H1 (cell line): ENCODE measurements at regions not wholly inside any gene's neighbourhood (a gene's known extent, or its start where the extent isn't known, plus 50 kb on each side); places are given as distances from the start of the nearest gene placed in this dataset.

Experiments used
- BACH1 ChIP-seq: IDR thresholded peaks from 2 replicates; pipeline ENCODE4 v1.6.1; 2012; ENCODE audit warnings: low read length, improper control_type of control experiment
- JUND ChIP-seq: IDR thresholded peaks from 2 replicates; pipeline ENCODE4 v1.6.1; 2011; ENCODE audit warnings: mild to moderate bottlenecking, improper control_type of control experiment, low read length
- MAFK ChIP-seq: IDR thresholded peaks from 2 replicates; pipeline ENCODE4 v1.6.1; 2012; ENCODE audit warnings: low read depth, mild to moderate bottlenecking, improper control_type of control experiment, low read length
- NRF1 ChIP-seq: IDR thresholded peaks from 2 replicates; pipeline ENCODE4 v1.6.1; 2011; ENCODE audit warnings: mild to moderate bottlenecking, low read depth, low read length, improper control_type of control experiment
- PHF8 ChIP-seq: fragments of 200-600 bp; sonication (generic); conservative IDR thresholded peaks from 2 replicates; pipeline ENCODE4 v1.7.1; 2012; ENCODE audit warnings: low read depth, mild to moderate bottlenecking, inconsistent platforms, low read length, moderate library complexity
- SAP30 ChIP-seq: fragments of 300-600 bp; sonication (generic); IDR thresholded peaks from 2 replicates; pipeline ENCODE4 v1.7.1; 2012; ENCODE audit warnings: low read length, moderate library complexity, mild to moderate bottlenecking, inconsistent platforms; ENCODE audit not compliant: insufficient read depth, insufficient replicate concordance
- SIRT6 ChIP-seq: IDR thresholded peaks from one replicate; pipeline ENCODE4 v1.7.1; 2012; ENCODE audit warnings: low read length, inconsistent platforms
- TCF12 ChIP-seq: IDR thresholded peaks from 2 replicates; pipeline ENCODE4 v1.6.1; 2011; ENCODE audit warnings: low read depth, mild to moderate bottlenecking, low read length
- TF ChIP-seq, protein P1 (sequence below): fragments of 300-600 bp; sonication (generic); IDR thresholded peaks from 2 replicates; pipeline ENCODE4 v1.7.1; 2012; ENCODE audit warnings: low read length, moderate library complexity, mild to moderate bottlenecking, inconsistent platforms; ENCODE audit not compliant: insufficient replicate concordance
- TF ChIP-seq, protein P2 (sequence below), 3 experiments: IDR thresholded peaks; 1 replicate in 2 of 3; 2 replicates in 1 of 3; pipeline versions ENCODE4 v1.5.1 to v1.6.1; 2011; ENCODE audit warnings: low read length in 3 of 3, mild to moderate bottlenecking in 3 of 3, inconsistent platforms in 2 of 3, low read depth in 1 of 3, moderate library complexity in 1 of 3; ENCODE audit not compliant: insufficient read depth in 1 of 3; ENCODE audit errors: control extremely low read depth in 1 of 3

DNA sequence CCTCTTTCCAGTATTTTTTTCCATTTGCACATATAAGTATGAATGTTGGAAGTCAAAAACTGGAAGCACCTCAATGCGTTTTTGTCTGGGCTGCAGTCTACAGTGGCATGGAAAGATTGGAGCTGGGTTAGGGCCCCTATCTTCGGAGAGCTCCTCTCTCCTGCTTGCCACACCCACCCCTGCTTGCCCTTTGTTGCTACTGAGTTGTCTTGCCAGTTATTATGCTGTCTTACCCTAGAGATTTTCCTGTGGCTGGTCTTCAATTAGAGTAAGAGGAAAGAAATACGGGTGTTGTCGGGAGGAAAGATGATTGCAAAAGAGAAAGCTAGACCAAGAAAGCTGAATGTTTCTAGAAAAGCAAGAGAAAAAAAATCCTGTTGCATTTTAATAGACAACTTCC lies 228.9 kb upstream of the CELF2 start (continued):
- TF ChIP-seq, protein P1, sequence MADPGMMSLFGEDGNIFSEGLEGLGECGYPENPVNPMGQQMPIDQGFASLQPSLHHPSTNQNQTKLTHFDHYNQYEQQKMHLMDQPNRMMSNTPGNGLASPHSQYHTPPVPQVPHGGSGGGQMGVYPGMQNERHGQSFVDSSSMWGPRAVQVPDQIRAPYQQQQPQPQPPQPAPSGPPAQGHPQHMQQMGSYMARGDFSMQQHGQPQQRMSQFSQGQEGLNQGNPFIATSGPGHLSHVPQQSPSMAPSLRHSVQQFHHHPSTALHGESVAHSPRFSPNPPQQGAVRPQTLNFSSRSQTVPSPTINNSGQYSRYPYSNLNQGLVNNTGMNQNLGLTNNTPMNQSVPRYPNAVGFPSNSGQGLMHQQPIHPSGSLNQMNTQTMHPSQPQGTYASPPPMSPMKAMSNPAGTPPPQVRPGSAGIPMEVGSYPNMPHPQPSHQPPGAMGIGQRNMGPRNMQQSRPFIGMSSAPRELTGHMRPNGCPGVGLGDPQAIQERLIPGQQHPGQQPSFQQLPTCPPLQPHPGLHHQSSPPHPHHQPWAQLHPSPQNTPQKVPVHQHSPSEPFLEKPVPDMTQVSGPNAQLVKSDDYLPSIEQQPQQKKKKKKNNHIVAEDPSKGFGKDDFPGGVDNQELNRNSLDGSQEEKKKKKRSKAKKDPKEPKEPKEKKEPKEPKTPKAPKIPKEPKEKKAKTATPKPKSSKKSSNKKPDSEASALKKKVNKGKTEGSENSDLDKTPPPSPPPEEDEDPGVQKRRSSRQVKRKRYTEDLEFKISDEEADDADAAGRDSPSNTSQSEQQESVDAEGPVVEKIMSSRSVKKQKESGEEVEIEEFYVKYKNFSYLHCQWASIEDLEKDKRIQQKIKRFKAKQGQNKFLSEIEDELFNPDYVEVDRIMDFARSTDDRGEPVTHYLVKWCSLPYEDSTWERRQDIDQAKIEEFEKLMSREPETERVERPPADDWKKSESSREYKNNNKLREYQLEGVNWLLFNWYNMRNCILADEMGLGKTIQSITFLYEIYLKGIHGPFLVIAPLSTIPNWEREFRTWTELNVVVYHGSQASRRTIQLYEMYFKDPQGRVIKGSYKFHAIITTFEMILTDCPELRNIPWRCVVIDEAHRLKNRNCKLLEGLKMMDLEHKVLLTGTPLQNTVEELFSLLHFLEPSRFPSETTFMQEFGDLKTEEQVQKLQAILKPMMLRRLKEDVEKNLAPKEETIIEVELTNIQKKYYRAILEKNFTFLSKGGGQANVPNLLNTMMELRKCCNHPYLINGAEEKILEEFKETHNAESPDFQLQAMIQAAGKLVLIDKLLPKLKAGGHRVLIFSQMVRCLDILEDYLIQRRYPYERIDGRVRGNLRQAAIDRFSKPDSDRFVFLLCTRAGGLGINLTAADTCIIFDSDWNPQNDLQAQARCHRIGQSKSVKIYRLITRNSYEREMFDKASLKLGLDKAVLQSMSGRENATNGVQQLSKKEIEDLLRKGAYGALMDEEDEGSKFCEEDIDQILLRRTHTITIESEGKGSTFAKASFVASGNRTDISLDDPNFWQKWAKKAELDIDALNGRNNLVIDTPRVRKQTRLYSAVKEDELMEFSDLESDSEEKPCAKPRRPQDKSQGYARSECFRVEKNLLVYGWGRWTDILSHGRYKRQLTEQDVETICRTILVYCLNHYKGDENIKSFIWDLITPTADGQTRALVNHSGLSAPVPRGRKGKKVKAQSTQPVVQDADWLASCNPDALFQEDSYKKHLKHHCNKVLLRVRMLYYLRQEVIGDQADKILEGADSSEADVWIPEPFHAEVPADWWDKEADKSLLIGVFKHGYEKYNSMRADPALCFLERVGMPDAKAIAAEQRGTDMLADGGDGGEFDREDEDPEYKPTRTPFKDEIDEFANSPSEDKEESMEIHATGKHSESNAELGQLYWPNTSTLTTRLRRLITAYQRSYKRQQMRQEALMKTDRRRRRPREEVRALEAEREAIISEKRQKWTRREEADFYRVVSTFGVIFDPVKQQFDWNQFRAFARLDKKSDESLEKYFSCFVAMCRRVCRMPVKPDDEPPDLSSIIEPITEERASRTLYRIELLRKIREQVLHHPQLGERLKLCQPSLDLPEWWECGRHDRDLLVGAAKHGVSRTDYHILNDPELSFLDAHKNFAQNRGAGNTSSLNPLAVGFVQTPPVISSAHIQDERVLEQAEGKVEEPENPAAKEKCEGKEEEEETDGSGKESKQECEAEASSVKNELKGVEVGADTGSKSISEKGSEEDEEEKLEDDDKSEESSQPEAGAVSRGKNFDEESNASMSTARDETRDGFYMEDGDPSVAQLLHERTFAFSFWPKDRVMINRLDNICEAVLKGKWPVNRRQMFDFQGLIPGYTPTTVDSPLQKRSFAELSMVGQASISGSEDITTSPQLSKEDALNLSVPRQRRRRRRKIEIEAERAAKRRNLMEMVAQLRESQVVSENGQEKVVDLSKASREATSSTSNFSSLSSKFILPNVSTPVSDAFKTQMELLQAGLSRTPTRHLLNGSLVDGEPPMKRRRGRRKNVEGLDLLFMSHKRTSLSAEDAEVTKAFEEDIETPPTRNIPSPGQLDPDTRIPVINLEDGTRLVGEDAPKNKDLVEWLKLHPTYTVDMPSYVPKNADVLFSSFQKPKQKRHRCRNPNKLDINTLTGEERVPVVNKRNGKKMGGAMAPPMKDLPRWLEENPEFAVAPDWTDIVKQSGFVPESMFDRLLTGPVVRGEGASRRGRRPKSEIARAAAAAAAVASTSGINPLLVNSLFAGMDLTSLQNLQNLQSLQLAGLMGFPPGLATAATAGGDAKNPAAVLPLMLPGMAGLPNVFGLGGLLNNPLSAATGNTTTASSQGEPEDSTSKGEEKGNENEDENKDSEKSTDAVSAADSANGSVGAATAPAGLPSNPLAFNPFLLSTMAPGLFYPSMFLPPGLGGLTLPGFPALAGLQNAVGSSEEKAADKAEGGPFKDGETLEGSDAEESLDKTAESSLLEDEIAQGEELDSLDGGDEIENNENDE, result no peak
- TF ChIP-seq, protein P2, sequence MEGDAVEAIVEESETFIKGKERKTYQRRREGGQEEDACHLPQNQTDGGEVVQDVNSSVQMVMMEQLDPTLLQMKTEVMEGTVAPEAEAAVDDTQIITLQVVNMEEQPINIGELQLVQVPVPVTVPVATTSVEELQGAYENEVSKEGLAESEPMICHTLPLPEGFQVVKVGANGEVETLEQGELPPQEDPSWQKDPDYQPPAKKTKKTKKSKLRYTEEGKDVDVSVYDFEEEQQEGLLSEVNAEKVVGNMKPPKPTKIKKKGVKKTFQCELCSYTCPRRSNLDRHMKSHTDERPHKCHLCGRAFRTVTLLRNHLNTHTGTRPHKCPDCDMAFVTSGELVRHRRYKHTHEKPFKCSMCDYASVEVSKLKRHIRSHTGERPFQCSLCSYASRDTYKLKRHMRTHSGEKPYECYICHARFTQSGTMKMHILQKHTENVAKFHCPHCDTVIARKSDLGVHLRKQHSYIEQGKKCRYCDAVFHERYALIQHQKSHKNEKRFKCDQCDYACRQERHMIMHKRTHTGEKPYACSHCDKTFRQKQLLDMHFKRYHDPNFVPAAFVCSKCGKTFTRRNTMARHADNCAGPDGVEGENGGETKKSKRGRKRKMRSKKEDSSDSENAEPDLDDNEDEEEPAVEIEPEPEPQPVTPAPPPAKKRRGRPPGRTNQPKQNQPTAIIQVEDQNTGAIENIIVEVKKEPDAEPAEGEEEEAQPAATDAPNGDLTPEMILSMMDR (IDR thresholded peaks at IDR 0.05; ENCODE audit: control extremely low read depth in 1 of 3, insufficient read depth in 1 of 3, low read depth in 1 of 3, low read length in 3 of 3), result no peak
- TF ChIP-seq TCF12, result no peak
- no peak for TF ChIP-seq BACH1
- no peak for TF ChIP-seq NRF1
- no peak for TF ChIP-seq PHF8
- no peak for TF ChIP-seq MAFK
- no peak for TF ChIP-seq SIRT6
- no peak for TF ChIP-seq JUND
- TF ChIP-seq SAP30, result no peak
